ENCODE measurements at regions not wholly inside any gene's neighbourhood (a gene's known extent, or its start where the extent isn't known, plus 50 kb on each side); places are given as distances from the start of the nearest gene placed in this dataset.
"Not testable (repeated sequence)": the region's sequence is repeated elsewhere in the genome, so short reads cannot be mapped to it uniquely, and the experiment has no call there.

DNA sequence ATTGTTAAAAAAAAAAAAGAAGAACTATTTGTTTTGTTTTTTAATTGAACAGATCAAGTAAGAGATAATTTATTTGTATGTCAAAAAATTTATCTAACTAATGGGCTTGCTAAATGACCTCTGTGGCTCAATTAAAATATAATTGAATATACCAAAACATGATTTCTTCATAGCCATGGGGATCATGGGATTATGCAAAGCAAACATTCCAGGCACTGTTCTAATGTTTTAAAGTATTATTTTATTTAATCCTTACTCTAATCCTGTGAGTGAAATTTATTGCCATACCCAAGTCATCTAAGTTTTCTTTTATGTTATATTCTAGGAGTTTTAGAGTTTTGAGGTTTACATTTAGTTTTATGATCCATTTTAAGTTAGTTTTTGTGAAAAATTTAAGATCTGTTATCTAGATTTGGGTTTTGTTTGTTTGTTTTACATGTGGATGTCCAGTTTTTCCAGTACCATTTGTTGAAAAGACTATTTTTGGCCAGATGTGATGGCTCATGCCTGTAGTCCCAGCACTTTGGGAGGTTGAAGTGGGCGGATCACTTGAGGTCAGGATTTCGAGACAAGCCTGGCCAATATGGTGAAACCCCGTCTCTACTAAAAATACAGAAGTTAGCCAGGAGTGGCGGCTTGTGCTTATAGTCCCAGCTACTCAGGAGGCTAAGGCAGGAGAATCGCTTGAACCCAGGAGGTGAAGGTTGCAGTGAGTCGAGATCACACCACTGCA is 52.3 kb upstream of the CNOT10 start:
- DNase-seq, result no peak

DNA sequence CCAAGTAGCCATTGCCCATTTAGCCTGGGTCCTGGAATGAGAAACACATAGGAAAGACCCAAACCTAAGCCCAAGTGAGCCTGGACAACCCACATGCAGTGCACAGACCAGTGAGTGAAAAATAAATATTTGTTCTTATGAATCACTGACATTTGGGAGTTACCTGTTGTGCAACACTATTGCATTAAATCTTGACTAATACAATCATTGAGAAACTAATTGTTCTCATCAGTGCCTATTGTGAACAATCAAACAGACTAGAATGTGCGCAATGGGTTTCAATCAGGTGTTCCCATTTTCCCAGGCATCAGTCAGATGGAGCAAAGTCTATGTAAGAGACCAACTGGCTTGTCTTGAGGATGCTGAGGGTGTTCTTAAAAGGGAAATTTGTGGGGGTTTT is 54.7 kb upstream of the CNOT10 start:
- DNase-seq, result no peak

GRCh38 chr3:32626631-32627030 is 56.0 kb upstream of the DYNC1LI1 start:
- DNase-seq, result no peak

DNA sequence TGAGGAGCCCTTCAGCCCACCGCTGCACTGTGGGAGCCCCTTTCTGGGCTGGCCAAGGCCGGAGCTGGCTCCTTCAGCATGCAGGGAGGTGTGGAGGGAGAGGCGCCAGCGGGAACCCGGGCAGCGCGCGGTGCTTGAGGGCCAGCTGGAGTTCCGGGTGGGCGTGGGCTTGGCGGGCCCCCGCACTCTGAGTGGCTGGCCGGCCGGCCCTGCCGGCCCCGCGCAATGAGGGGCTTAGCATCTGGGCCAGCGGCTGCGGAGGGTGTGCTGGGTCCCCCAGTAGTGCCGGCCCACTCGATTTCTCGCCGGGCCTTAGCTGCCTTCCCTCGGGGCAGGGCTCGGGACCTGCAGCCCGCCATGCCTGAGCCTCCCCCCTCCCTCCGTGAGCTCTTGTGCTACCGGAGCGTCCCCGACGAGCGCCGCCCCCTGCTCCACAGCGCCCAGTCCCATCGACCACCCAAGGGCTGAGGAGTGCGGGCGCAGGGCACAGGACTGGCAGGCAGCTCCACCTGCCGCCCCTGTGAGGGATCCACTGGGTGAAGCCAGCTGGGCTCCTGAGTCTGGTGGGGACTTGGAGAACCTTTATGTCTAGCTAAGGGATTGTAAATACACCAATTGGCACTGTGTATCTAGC is 55.0 kb upstream of the DYNC1LI1 start:
- not testable (repeated sequence) for DNase-seq

GRCh38 chr3:32623532-32623931 is 52.9 kb upstream of the DYNC1LI1 start:
- DNase-seq, result no peak

- DNase-seq, result no peak
Observed at GRCh38 chr3:32621466-32621865, 50.8 kb upstream of the DYNC1LI1 start.

DNA sequence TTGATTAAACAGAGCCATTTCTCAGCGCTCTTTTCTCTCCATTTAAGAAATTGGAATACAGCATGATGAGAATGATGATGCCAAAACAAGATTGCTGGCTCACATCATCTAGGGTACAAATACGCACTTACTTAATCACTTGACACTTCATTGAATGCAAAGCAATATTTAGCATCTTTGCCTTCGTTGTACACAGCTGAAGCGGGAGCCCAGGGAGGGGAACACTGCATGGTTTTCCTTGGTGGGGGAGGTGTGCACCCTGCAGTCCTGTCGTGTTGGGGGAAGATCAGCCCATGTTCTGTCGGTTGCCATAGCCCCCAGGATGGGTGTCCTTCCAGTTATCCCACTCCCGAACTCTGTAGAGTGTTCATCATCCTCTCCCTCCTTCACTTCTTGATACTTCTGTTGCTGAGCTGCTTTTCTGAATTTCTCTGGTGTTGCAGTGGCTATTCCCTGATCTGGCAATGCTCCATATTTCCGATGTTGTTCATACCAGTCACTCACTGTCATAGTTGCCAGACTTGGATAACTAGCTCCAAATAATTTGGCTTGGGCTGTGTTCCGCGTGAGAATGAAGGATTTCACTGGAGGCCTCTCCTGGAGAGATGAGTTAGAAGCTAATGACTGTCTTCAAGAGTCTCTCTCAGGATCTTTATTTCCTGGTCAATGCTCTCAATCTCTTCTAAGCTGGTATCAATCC is 50.1 kb upstream of the DYNC1LI1 start:
- DNase-seq, result peak; percentile 74 to 76

Data from right lung (tissue), 2 donors.